ENCODE measurements at regions not wholly inside any gene's neighbourhood (a gene's known extent, or its start where the extent isn't known, plus 50 kb on each side); places are given as distances from the start of the nearest gene placed in this dataset.

GRCh38 chr16:76866994-76867393 is 324.0 kb upstream of the MON1B start (continued):
- no peak for TF ChIP-seq NFE2L1 (CRISPR knock-in tag; IDR thresholded peaks at IDR 0.05)
- no peak for TF ChIP-seq IRF1 (CRISPR knock-in tag; IDR thresholded peaks at IDR 0.05)
- TF ChIP-seq ZNF121 (CRISPR knock-in tag; IDR thresholded peaks at IDR 0.05) = no peak
- no peak for TF ChIP-seq ATF3 (CRISPR knock-in tag; conservative IDR thresholded peaks at IDR 0.05)
- no peak for TF ChIP-seq SMAD4 (CRISPR knock-in tag; IDR thresholded peaks at IDR 0.05)
- TF ChIP-seq USF1 (CRISPR knock-in tag; IDR thresholded peaks at IDR 0.05) = no peak
- TF ChIP-seq TP53 (CRISPR knock-in tag; IDR thresholded peaks at IDR 0.05) = no peak

- POLR2A ChIA-PET = no interaction called here
These were observed 315.1 kb upstream of the MON1B start for GRCh38 chr16:76875898-76876297.

GRCh38 chr16:76879420-76879819 is 311.6 kb upstream of the MON1B start:
- H3K9me3 Mint-ChIP-seq = peaks cover 42% of the 10 kb centered on the region
- CTCF ChIA-PET = no interaction called here
- H3K4me3 Mint-ChIP-seq = no peak overlapping the region
- peaks cover 22% of the 10 kb centered on the region for H3K36me3 Mint-ChIP-seq
- DNase-seq (ENCODE audit: low spot score) (no peak), ATAC-seq (no peak)
- H3K27ac Mint-ChIP-seq = no peak overlapping the region
- no peak for TF ChIP-seq MAX (CRISPR knock-in tag; IDR thresholded peaks at IDR 0.05)
- no peak for TF ChIP-seq EMX1 (CRISPR knock-in tag; IDR thresholded peaks at IDR 0.05)
- TF ChIP-seq NFE2L1 (CRISPR knock-in tag; IDR thresholded peaks at IDR 0.05) = no peak
- TF ChIP-seq NR2C2 (CRISPR knock-in tag; IDR thresholded peaks at IDR 0.05) = no peak
- no peak for TF ChIP-seq SMAD3 (CRISPR knock-in tag; IDR thresholded peaks at IDR 0.05; ENCODE audit: borderline replicate concordance)
- TF ChIP-seq AR (CRISPR knock-in tag; IDR thresholded peaks at IDR 0.05) = no peak
- no peak for TF ChIP-seq NFYB (CRISPR knock-in tag; conservative IDR thresholded peaks at IDR 0.05; ENCODE audit: low read depth)
- no peak for TF ChIP-seq ATF3 (CRISPR knock-in tag; conservative IDR thresholded peaks at IDR 0.05)
- TF ChIP-seq CREB1 (CRISPR knock-in tag; IDR thresholded peaks at IDR 0.05) = no peak
- TF ChIP-seq CBFB (CRISPR knock-in tag; IDR thresholded peaks at IDR 0.05; ENCODE audit: low read depth) = no peak
- no peak for TF ChIP-seq AFF4 (CRISPR knock-in tag; IDR thresholded peaks at IDR 0.05; ENCODE audit: borderline replicate concordance)
- no peak for TF ChIP-seq ZNF671 (CRISPR knock-in tag; IDR thresholded peaks at IDR 0.05)
- TF ChIP-seq ATF1 (CRISPR knock-in tag; IDR thresholded peaks at IDR 0.05) = no peak
- TF ChIP-seq ERG (CRISPR knock-in tag; IDR thresholded peaks at IDR 0.05) = no peak
- TF ChIP-seq PREB (CRISPR knock-in tag; IDR thresholded peaks at IDR 0.05; ENCODE audit: borderline replicate concordance) = no peak
- no peak for TF ChIP-seq GABPB1 (CRISPR knock-in tag; IDR thresholded peaks at IDR 0.05)
- TF ChIP-seq KAT7 (CRISPR knock-in tag; IDR thresholded peaks at IDR 0.05; ENCODE audit: borderline replicate concordance) = no peak
- 0 out of 2 replicates have a peak, but pooled peaks cover 5% of the 10 kb centered on the region for H3K4me1 Mint-ChIP-seq
- H3K27me3 Mint-ChIP-seq (ENCODE audit: low read depth) = no peaks in the 10 kb centered on the region
- POLR2A ChIA-PET = no interaction called here

More at GRCh38 chr16:76875898-76876297, 315.1 kb upstream of the MON1B start:
- no peak for ATAC-seq
- no peak overlapping the region for H3K4me3 Mint-ChIP-seq
- H3K27me3 Mint-ChIP-seq (ENCODE audit: low read depth) = no peaks in the 10 kb centered on the region
- no peak for TF ChIP-seq MYBL2 (CRISPR knock-in tag; IDR thresholded peaks at IDR 0.05)
- H3K9me3 Mint-ChIP-seq = peaks cover 54% of the 10 kb centered on the region
- no peak for DNase-seq (ENCODE audit: low spot score)
- 0 out of 2 replicates have a peak, but pooled peaks cover 2% of the 10 kb centered on the region for H3K4me1 Mint-ChIP-seq
- CTCF ChIA-PET = no interaction called here
- H3K27ac Mint-ChIP-seq = no peak overlapping the region
- H3K36me3 Mint-ChIP-seq = peaks cover 21% of the 10 kb centered on the region

Data from WTC11 (cell line).